ENCODE measurements at regions not wholly inside any gene's neighbourhood (a gene's known extent, or its start where the extent isn't known, plus 50 kb on each side); places are given as distances from the start of the nearest gene placed in this dataset.

GRCh38 chr21:39012326-39013230 is 170.7 kb downstream of the PSMG1 start:
- no peak for DNase-seq (ENCODE audit: low read depth)

GRCh38 chr21:39011911-39012310 is 171.3 kb downstream of the PSMG1 start:
- no peak overlapping the region for H3K4me3 ChIP-seq (ENCODE audit: low read depth, low read length)
- no peak for DNase-seq (ENCODE audit: low read depth)

More at GRCh38 chr21:39012326-39013230, 170.7 kb downstream of the PSMG1 start:
- no peak for TF ChIP-seq CTCF (IDR thresholded peaks at IDR 0.05; ENCODE audit: control insufficient read depth, extremely low read depth, insufficient read depth)
- H3K4me3 ChIP-seq (ENCODE audit: low read depth, low read length) = no peak overlapping the region

GRCh38 chr21:39010629-39011404 is 172.4 kb downstream of the PSMG1 start:
- DNase-seq (ENCODE audit: low read depth) = no peak
- no peak for TF ChIP-seq CTCF (IDR thresholded peaks at IDR 0.05; ENCODE audit: control insufficient read depth, extremely low read depth, insufficient read depth)

More at GRCh38 chr21:39011911-39012310, 171.3 kb downstream of the PSMG1 start:
- no peak for TF ChIP-seq CTCF (IDR thresholded peaks at IDR 0.05; ENCODE audit: control insufficient read depth, extremely low read depth, insufficient read depth)

GRCh38 chr21:39009587-39010225 is 173.5 kb downstream of the PSMG1 start:
- TF ChIP-seq CTCF (IDR thresholded peaks at IDR 0.05; ENCODE audit: control insufficient read depth, extremely low read depth, insufficient read depth) = no peak
- no peak for DNase-seq (ENCODE audit: low read depth)
- H3K4me3 ChIP-seq (ENCODE audit: low read depth, low read length) = no peak overlapping the region

More at GRCh38 chr21:39010629-39011404, 172.4 kb downstream of the PSMG1 start:
- H3K4me3 ChIP-seq (ENCODE audit: low read depth, low read length) = no peak overlapping the region

GRCh38 chr21:39007985-39008384 is 175.3 kb downstream of the PSMG1 start:
- TF ChIP-seq CTCF (IDR thresholded peaks at IDR 0.05; ENCODE audit: control insufficient read depth, extremely low read depth, insufficient read depth) = no peak
- DNase-seq (ENCODE audit: low read depth) = no peak
- no peak overlapping the region for H3K4me3 ChIP-seq (ENCODE audit: low read depth, low read length)

- no peak for TF ChIP-seq CTCF (IDR thresholded peaks at IDR 0.05; ENCODE audit: control insufficient read depth, extremely low read depth, insufficient read depth)
- H3K4me3 ChIP-seq (ENCODE audit: low read depth, low read length) = no peak overlapping the region
Observed at GRCh38 chr21:39007532-39007931, 175.7 kb downstream of the PSMG1 start.

More at GRCh38 chr21:39007532-39007931, 175.7 kb downstream of the PSMG1 start:
- no peak for DNase-seq (ENCODE audit: low read depth)
